GM21723 (cell line): ENCODE measurements at regions not wholly inside any gene's neighbourhood (a gene's known extent, or its start where the extent isn't known, plus 50 kb on each side); places are given as distances from the start of the nearest gene placed in this dataset.

Source experiments
- ATAC-seq: cut with Tn5 transposase; IDR thresholded peaks from one replicate; pipeline ENCODE4 v1.9.1; 2021; ENCODE audit warnings: mild to moderate bottlenecking, moderate library complexity; ENCODE audit not compliant: unreplicated experiment

DNA sequence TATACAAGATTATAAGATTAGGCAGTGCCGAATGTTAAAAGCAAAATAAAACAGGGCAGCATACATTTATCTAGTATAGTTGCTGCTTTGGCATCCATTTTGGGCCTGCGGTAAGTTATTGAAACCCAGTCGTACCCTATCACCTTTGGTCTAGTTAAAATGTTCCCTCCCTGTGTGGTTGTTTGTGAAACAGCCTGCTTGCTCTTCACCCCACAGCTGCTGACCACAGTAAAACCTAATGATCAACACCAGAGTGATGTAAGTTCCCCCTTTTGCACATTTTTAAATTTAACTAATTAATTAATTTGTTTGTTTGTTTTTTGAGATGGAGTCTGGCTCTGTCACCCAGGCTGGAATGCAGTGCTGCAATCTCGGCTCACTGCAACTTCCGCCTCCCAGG is 50.3 kb upstream of the TXNDC5 start:
- peak; percentile 29 for ATAC-seq
